Left lung (tissue), 4 donors: ENCODE measurements at regions not wholly inside any gene's neighbourhood (a gene's known extent, or its start where the extent isn't known, plus 50 kb on each side); places are given as distances from the start of the nearest gene placed in this dataset.
"Not testable (repeated sequence)": the region's sequence is repeated elsewhere in the genome, so short reads cannot be mapped to it uniquely, and the experiment has no call there.

Source experiments
- ATAC-seq: fragments of 200-7000 bp; cut with Tn5 transposase; one replicate; pipeline ENCODE4 v1.9.1; 2020; ENCODE audit warnings: moderate library complexity
- DNase-seq, 4 donors: peaks; one replicate each; pipeline ENCODE4 v3.0.0-alpha.2; 2013 to 2020
- H3K27ac ChIP-seq, 2 donors: fragments of 200-600 bp; sonication (generic) in 1 of 2; one replicate each; pipeline versions ENCODE4 v1.5.0 to v1.8.0; 2020 to 2021
- H3K27me3 ChIP-seq, 2 donors: fragments of 200-600 bp; sonication (generic) in 1 of 2; one replicate each; pipeline versions ENCODE4 v1.5.0 to v1.8.0; 2020 to 2021
- H3K36me3 ChIP-seq, 2 donors: fragments of 200-600 bp; sonication (generic) in 1 of 2; one replicate each; pipeline versions ENCODE4 v1.5.0 to v1.8.0; 2020 to 2021
- H3K4me1 ChIP-seq, 2 donors: fragments of 200-600 bp; one replicate each; pipeline ENCODE4 v1.8.0; 2021
- H3K4me3 ChIP-seq, 2 donors: fragments of 200-600 bp; sonication (generic) in 1 of 2; one replicate each; pipeline versions ENCODE4 v1.5.0 to v1.8.0; 2020 to 2021; ENCODE audit warnings: mild to moderate bottlenecking in 1 of 2
- H3K9me3 ChIP-seq, 2 donors: fragments of 200-600 bp; sonication (generic) in 1 of 2; one replicate each; pipeline versions ENCODE4 v1.5.0 to v1.8.0; 2020 to 2021
- intact Hi-C, 2 donors: fragments of 100-400 bp; cut with DNase I; formaldehyde crosslinking; loops; one replicate each; pipeline versions ENCODE4 v1.11.2 to v1.14.2; 2022
- TF ChIP-seq, protein P1 (sequence below), 2 donors: fragments of 200-600 bp; sonication (generic) in 1 of 2; IDR thresholded peaks; one replicate each; pipeline versions ENCODE4 v1.5.0 to v1.8.0; 2021; ENCODE audit warnings: antibody characterized with exemption in 2 of 2
- donor health status: DM: no; HTN: yes; CAD: no.
- donor health status: DM: no; HTN: no; CAD: no.

DNA sequence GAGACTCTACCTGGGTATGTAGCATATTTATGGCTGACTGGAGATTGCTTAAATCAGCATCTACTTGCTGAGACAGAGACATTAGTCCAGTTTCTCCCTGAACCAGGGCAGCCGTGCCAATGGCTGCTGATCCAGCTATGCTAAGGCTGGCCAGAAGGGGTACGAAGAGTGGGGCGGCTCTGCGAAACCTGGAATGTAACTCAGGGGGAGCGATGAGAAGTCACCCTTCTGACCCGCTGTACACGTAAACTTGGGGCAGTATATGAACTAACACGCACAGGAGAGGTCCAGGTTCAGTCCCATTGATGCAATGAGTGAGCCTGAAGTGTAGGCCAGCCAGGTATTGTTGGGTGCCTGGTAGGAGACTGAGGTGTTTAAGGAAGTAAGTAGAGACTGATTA lies 73.7 kb downstream of the PRR15 start:
- intact Hi-C loops, result no loop called here
- H3K27me3 ChIP-seq, result no peaks in the 10 kb centered on the region

DNA sequence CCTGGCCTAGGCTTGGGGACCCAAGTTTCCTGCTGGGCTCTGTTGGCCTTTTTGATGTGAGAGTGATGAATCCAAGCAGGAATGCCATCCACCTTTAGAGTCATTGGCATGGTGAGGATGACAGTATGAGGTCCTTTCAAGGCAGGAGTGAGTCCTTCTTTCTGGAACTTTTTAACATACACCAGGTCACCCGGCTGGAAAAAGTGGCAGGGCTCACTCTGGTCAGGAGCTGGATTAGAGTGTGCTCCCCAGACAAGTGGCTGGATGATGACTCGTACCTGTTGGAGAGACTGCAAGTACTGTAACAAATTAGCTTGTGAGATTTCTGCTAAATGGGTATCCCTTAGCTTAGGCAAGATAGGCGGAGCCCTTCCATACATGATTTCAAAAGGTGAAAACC lies 75.2 kb downstream of the PRR15 start:
- H3K27me3 ChIP-seq, ATAC-seq, H3K9me3 ChIP-seq, H3K4me3 ChIP-seq, H3K36me3 ChIP-seq, H3K4me1 ChIP-seq, DNase-seq, H3K27ac ChIP-seq, intact Hi-C loops: not testable (repeated sequence)

More for the DNA sequence above, 73.7 kb downstream of the PRR15 start:
- no peak overlapping the region for H3K4me3 ChIP-seq
- H3K4me1 ChIP-seq, result no peaks in the 10 kb centered on the region
- no peak for ATAC-seq
- H3K27ac ChIP-seq, result no peak overlapping the region
- no peaks in the 10 kb centered on the region for H3K9me3 ChIP-seq
- TF ChIP-seq, protein P1, sequence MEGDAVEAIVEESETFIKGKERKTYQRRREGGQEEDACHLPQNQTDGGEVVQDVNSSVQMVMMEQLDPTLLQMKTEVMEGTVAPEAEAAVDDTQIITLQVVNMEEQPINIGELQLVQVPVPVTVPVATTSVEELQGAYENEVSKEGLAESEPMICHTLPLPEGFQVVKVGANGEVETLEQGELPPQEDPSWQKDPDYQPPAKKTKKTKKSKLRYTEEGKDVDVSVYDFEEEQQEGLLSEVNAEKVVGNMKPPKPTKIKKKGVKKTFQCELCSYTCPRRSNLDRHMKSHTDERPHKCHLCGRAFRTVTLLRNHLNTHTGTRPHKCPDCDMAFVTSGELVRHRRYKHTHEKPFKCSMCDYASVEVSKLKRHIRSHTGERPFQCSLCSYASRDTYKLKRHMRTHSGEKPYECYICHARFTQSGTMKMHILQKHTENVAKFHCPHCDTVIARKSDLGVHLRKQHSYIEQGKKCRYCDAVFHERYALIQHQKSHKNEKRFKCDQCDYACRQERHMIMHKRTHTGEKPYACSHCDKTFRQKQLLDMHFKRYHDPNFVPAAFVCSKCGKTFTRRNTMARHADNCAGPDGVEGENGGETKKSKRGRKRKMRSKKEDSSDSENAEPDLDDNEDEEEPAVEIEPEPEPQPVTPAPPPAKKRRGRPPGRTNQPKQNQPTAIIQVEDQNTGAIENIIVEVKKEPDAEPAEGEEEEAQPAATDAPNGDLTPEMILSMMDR (IDR thresholded peaks at IDR 0.05), result no peak
- no peak for DNase-seq
- no peaks in the 10 kb centered on the region for H3K36me3 ChIP-seq

DNA sequence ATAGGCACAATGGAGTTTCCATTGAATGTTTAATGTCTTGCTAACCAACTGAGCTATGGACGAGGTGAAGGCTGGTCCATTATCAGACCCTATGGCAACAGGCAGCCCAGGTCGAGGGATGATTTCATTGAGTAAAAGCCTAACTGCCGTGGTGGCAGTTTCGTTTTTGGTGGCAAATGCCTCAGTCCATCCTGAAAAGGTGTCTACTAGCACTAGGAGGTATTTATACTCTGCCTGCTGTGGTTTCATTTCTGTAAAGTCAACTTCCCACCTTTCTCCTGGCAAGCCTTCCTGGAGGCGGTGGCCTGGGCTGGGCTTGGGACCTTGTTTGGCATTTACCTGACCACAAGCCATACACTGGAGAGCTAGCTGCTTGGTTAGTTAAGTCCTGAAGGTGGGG lies 75.8 kb downstream of the PRR15 start:
- Histone ChIP-seq H3K4me1 (no peaks in the 10 kb centered on the region), H3K27me3 (no peaks in the 10 kb centered on the region), H3K4me3 (no peak overlapping the region), H3K36me3 (no peaks in the 10 kb centered on the region), H3K27ac (no peak overlapping the region), H3K9me3 (no peaks in the 10 kb centered on the region)
- TF ChIP-seq, protein P1 (IDR thresholded peaks at IDR 0.05), result no peak
- no peak for DNase-seq
- intact Hi-C loops, result no loop called here
- no peak for ATAC-seq

DNA sequence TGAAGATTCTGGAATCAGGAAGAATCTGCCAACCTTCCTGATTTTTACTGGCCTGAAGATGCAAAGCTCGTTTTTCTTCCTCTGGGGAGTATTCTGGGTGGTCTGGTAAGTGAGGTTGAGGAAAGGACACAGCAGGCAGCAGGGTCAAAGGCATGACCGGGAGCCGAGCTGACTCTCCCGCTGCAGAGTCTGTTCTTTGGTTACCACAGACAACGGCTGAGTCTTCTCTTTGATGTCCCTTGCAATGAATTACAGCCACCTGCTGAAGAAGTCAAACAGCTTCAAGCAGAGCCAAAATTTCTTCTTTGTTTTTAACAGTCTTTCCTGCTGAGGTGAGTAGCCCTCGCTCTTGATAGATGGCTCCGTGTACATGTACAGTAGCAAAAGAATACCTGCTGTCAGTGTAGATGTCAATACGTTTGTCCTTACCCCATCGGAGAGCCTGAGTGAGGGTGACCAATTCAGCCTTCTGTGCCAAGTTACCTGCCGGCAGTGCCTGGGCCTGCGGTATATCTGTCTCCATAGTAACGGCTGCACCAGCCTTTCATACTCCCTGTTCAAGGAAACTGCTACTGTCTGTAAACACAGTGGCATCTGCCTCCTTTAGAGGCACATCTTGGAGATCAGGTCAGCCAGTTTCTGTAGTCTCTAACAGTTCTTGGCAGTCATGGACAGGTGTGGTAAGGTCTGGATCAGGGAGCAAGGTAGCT lies 76.4 kb downstream of the PRR15 start:
- TF ChIP-seq, protein P1 (IDR thresholded peaks at IDR 0.05), result no peak
- H3K4me1 ChIP-seq, result no peaks in the 10 kb centered on the region
- no peaks in the 10 kb centered on the region for H3K27me3 ChIP-seq
- H3K36me3 ChIP-seq, result no peaks in the 10 kb centered on the region
- DNase-seq (no peak), ATAC-seq (no peak)
- no peaks in the 10 kb centered on the region for H3K9me3 ChIP-seq
- no peak overlapping the region for H3K27ac ChIP-seq
- intact Hi-C loops, result no loop called here
- H3K4me3 ChIP-seq, result no peak overlapping the region

DNA sequence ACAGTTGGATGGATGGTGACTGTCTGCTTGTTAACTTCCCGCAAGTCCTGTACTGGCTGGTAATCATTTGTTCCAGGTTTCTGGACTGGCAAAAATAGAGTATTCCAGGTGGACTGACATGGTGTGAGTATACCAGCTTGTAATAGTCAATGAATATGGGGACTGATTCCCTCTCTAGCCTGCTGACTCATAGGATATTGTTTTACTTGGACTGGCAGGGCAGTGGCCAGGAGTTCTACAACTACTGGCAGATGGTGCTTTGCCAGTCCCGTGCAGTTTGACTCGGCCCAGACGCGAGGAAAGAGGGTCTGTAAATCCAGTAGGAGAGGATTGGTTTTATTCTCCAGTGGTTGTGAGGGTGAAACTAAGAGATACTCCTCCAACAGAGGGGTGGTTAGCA lies 78.0 kb downstream of the PRR15 start:
- TF ChIP-seq, protein P1 (IDR thresholded peaks at IDR 0.05), result no peak
- H3K4me3 ChIP-seq, result no peak overlapping the region
- H3K9me3 ChIP-seq, result no peaks in the 10 kb centered on the region
- H3K27ac ChIP-seq, result no peak overlapping the region
- DNase-seq (no peak), ATAC-seq (no peak)
- H3K4me1 ChIP-seq, result no peaks in the 10 kb centered on the region
- H3K27me3 ChIP-seq, result no peaks in the 10 kb centered on the region
- intact Hi-C loops, result no loop called here
- no peaks in the 10 kb centered on the region for H3K36me3 ChIP-seq
